Vagina (tissue), 2 donors: ENCODE measurements at regions not wholly inside any gene's neighbourhood (a gene's known extent, or its start where the extent isn't known, plus 50 kb on each side); places are given as distances from the start of the nearest gene placed in this dataset.

Experiments
- DNase-seq, 2 donors: peaks; one replicate each; pipeline ENCODE4 v3.0.0-alpha.2; 2017; ENCODE audit errors: extremely low spot score in 2 of 2
- H3K27ac ChIP-seq: fragments of 200-600 bp; sonication (generic); one replicate; pipeline ENCODE4 v1.5.1; 2019
- H3K27me3 ChIP-seq: fragments of 200-600 bp; sonication (generic); one replicate; pipeline ENCODE4 v1.5.1; 2019
- H3K36me3 ChIP-seq, 2 donors: fragments of 200-600 bp; sonication (generic); one replicate each; pipeline ENCODE4 v1.5.1; 2017 to 2019
- H3K4me1 ChIP-seq: fragments of 200-600 bp; sonication (generic); one replicate; pipeline ENCODE4 v1.5.1; 2019
- H3K4me3 ChIP-seq, 2 donors: fragments of 200-600 bp; sonication (generic); 1 replicate in 1 of 2; 2 replicates in 1 of 2; pipeline ENCODE4 v1.5.1; 2016 to 2019
- H3K9me3 ChIP-seq: fragments of 200-600 bp; sonication (generic); one replicate; pipeline ENCODE4 v1.5.1; 2019
- CTCF ChIP-seq, 3 experiments: fragments of 450-650 bp in 2 of 3; fragments of 200-600 bp in 1 of 3; sonication (generic) in 1 of 3; IDR thresholded peaks; one replicate each; pipeline ENCODE4 v1.5.1; 2017 to 2019; ENCODE audit warnings: antibody characterized with exemption in 3 of 3, mild to moderate bottlenecking in 2 of 3, moderate library complexity in 2 of 3
- POLR2A ChIP-seq, 2 donors: fragments of 450-650 bp; IDR thresholded peaks; one replicate each; pipeline ENCODE4 v1.6.1; 2017; ENCODE audit warnings: antibody characterized with exemption in 2 of 2, mild to moderate bottlenecking in 2 of 2, moderate library complexity in 2 of 2
- POLR2AphosphoS5 ChIP-seq, 2 donors: sonication (generic); formaldehyde crosslinking; IDR thresholded peaks; one replicate each; pipeline ENCODE4 v1.9.0; 2017; ENCODE audit warnings: antibody characterized with exemption in 2 of 2, mild to moderate bottlenecking in 2 of 2, low read depth in 1 of 2; ENCODE audit not compliant: insufficient read depth in 1 of 2
- intact Hi-C: fragments of 100-400 bp; cut with DNase I; formaldehyde crosslinking; loops from one replicate; pipeline ENCODE4 v1.15.1; 2023

- DNase-seq = peak in 1 of 2 donors; percentile 67
- H3K4me3 ChIP-seq = no peak overlapping the region
- H3K9me3 ChIP-seq = no peaks in the 10 kb centered on the region
- TF ChIP-seq POLR2AphosphoS5 (IDR thresholded peaks at IDR 0.05; ENCODE audit: insufficient read depth in 1 of 2, low read depth in 1 of 2) (no peak), CTCF (IDR thresholded peaks at IDR 0.05) (no peak), POLR2A (IDR thresholded peaks at IDR 0.05) (no peak)
- no peaks in the 10 kb centered on the region for H3K36me3 ChIP-seq
- H3K27ac ChIP-seq = no peak overlapping the region
- peaks cover 16% of the 10 kb centered on the region for H3K4me1 ChIP-seq
- H3K27me3 ChIP-seq = no peaks in the 10 kb centered on the region
- intact Hi-C loops = no loop called here
Observed at GRCh38 chr16:49019831-49020230, 261.8 kb downstream of the CBLN1 start.

- intact Hi-C loops = no loop called here
- DNase-seq = peak; percentile 62 to 77
- Histone ChIP-seq H3K27ac (no peak overlapping the region), H3K4me3 (no peak overlapping the region), H3K9me3 (no peaks in the 10 kb centered on the region), H3K4me1 (peaks cover 16% of the 10 kb centered on the region), H3K36me3 (no peaks in the 10 kb centered on the region), H3K27me3 (no peaks in the 10 kb centered on the region)
- no peak for TF ChIP-seq CTCF (IDR thresholded peaks at IDR 0.05)
- TF ChIP-seq POLR2A (IDR thresholded peaks at IDR 0.05) = no peak
- TF ChIP-seq POLR2AphosphoS5 (IDR thresholded peaks at IDR 0.05; ENCODE audit: insufficient read depth in 1 of 2, low read depth in 1 of 2) = no peak
Observed at GRCh38 chr16:49019081-49019633, 262.5 kb downstream of the CBLN1 start.

- no peaks in the 10 kb centered on the region for H3K36me3 ChIP-seq
- H3K27ac ChIP-seq = no peak overlapping the region
- no peak for TF ChIP-seq POLR2AphosphoS5 (IDR thresholded peaks at IDR 0.05; ENCODE audit: insufficient read depth in 1 of 2, low read depth in 1 of 2)
- no peak for TF ChIP-seq POLR2A (IDR thresholded peaks at IDR 0.05)
- no peak for TF ChIP-seq CTCF (IDR thresholded peaks at IDR 0.05)
- H3K4me3 ChIP-seq = no peak overlapping the region
- H3K9me3 ChIP-seq = no peaks in the 10 kb centered on the region
- peaks cover 17% of the 10 kb centered on the region for H3K4me1 ChIP-seq
- peak in 1 of 2 donors; percentile 69 for DNase-seq
- intact Hi-C loops = no loop called here
- no peaks in the 10 kb centered on the region for H3K27me3 ChIP-seq
Observed at GRCh38 chr16:49018259-49018931, 263.2 kb downstream of the CBLN1 start.

GRCh38 chr16:49017501-49017900, 264.1 kb downstream of the CBLN1 start:
- DNase-seq = no peak
- H3K4me1 ChIP-seq = peaks cover 17% of the 10 kb centered on the region
- intact Hi-C loops = no loop called here
- no peaks in the 10 kb centered on the region for H3K36me3 ChIP-seq
- H3K9me3 ChIP-seq = no peaks in the 10 kb centered on the region
- no peak overlapping the region for H3K4me3 ChIP-seq
- H3K27ac ChIP-seq = no peak overlapping the region
- no peaks in the 10 kb centered on the region for H3K27me3 ChIP-seq
- TF ChIP-seq POLR2A (IDR thresholded peaks at IDR 0.05) (no peak), CTCF (IDR thresholded peaks at IDR 0.05) (no peak), POLR2AphosphoS5 (IDR thresholded peaks at IDR 0.05; ENCODE audit: insufficient read depth in 1 of 2, low read depth in 1 of 2) (no peak)

- peaks cover 24% of the 10 kb centered on the region for H3K4me1 ChIP-seq
Observed at GRCh38 chr16:49016461-49016860, 265.2 kb downstream of the CBLN1 start.

More at GRCh38 chr16:49016461-49016860, 265.2 kb downstream of the CBLN1 start:
- Histone ChIP-seq H3K36me3 (no peaks in the 10 kb centered on the region), H3K4me3 (no peak overlapping the region), H3K27ac (no peak overlapping the region), H3K27me3 (no peaks in the 10 kb centered on the region), H3K9me3 (no peaks in the 10 kb centered on the region)
- intact Hi-C loops = no loop called here
- DNase-seq = peak in 1 of 2 donors; percentile 62
- TF ChIP-seq CTCF (IDR thresholded peaks at IDR 0.05) = no peak
- TF ChIP-seq POLR2AphosphoS5 (IDR thresholded peaks at IDR 0.05; ENCODE audit: insufficient read depth in 1 of 2, low read depth in 1 of 2) = no peak
- no peak for TF ChIP-seq POLR2A (IDR thresholded peaks at IDR 0.05)
